Thymus (tissue), 11 donors: ENCODE measurements at regions not wholly inside any gene's neighbourhood (a gene's known extent, or its start where the extent isn't known, plus 50 kb on each side); places are given as distances from the start of the nearest gene placed in this dataset.

Experiments used
- DNase-seq, 9 donors: peaks; one replicate each; pipeline ENCODE4 v3.0.0-alpha.2; 2013; ENCODE audit warnings: low spot score in 9 of 9, low read depth in 6 of 9, missing footprints in 1 of 9
- H3K27ac ChIP-seq, 2 donors: one replicate each; pipeline ENCODE4 v1.5.1; 2013; ENCODE audit warnings: control low read depth in 1 of 2, low read depth in 1 of 2, low read length in 1 of 2, mild to moderate bottlenecking in 1 of 2, moderate library complexity in 1 of 2
- H3K27me3 ChIP-seq, 2 donors: one replicate each; pipeline ENCODE4 v1.5.1; 2013; ENCODE audit warnings: low read length in 1 of 2; ENCODE audit not compliant: control insufficient read depth in 2 of 2, insufficient read depth in 1 of 2
- H3K36me3 ChIP-seq, 2 donors: one replicate each; pipeline ENCODE4 v1.5.1; 2013; ENCODE audit warnings: low read length in 1 of 2, mild to moderate bottlenecking in 1 of 2, moderate library complexity in 1 of 2; ENCODE audit not compliant: control insufficient read depth in 2 of 2, insufficient read depth in 2 of 2
- H3K4me1 ChIP-seq, 2 donors: one replicate each; pipeline ENCODE4 v1.5.1; 2013; ENCODE audit warnings: low read length in 2 of 2; ENCODE audit not compliant: control insufficient read depth in 2 of 2, insufficient read depth in 2 of 2
- H3K4me3 ChIP-seq, 2 donors: one replicate each; pipeline ENCODE4 v1.5.1; 2013; ENCODE audit warnings: low read length in 2 of 2, control low read depth in 1 of 2, mild to moderate bottlenecking in 1 of 2
- H3K9me3 ChIP-seq, 2 donors: one replicate each; pipeline ENCODE4 v1.5.1; 2013; ENCODE audit warnings: low read length in 1 of 2, mild to moderate bottlenecking in 1 of 2; ENCODE audit not compliant: control insufficient read depth in 2 of 2, insufficient read depth in 1 of 2
- WGBS: extraction: QIAGEN DNeasy Blood & Tissue Kit; methylation state at CpG from one replicate; pipeline ENCODE4 v1.1.7; 2013; 5-methylcytosine and 5-hydroxymethylcytosine counted together
- donor health status: healthy.

- H3K36me3 ChIP-seq = no peaks in the 10 kb centered on the region
Measured at GRCh38 chr1:59159557-59160203, 137.2 kb upstream of the FGGY start.

GRCh38 chr1:59161136-59161535 lies 135.8 kb upstream of the FGGY start:
- Histone ChIP-seq H3K9me3 (no peaks in the 10 kb centered on the region), H3K36me3 (no peaks in the 10 kb centered on the region), H3K4me1 (no peaks in the 10 kb centered on the region), H3K4me3 (no peak overlapping the region), H3K27ac (no peak overlapping the region), H3K27me3 (no peaks in the 10 kb centered on the region)
- no peak for DNase-seq

More at GRCh38 chr1:59159557-59160203, 137.2 kb upstream of the FGGY start:
- 65% methylated on average over 3 of the region's 3 CpGs for WGBS
- Histone ChIP-seq H3K4me1 (no peaks in the 10 kb centered on the region), H3K4me3 (no peak overlapping the region), H3K27me3 (no peaks in the 10 kb centered on the region), H3K9me3 (no peaks in the 10 kb centered on the region), H3K27ac (no peak overlapping the region)
- no peak for DNase-seq

GRCh38 chr1:59162665-59163064 lies 134.2 kb upstream of the FGGY start:
- Histone ChIP-seq H3K9me3 (no peaks in the 10 kb centered on the region), H3K36me3 (no peaks in the 10 kb centered on the region), H3K4me1 (no peaks in the 10 kb centered on the region), H3K4me3 (no peak overlapping the region), H3K27ac (no peak overlapping the region), H3K27me3 (no peaks in the 10 kb centered on the region)
- DNase-seq = no peak
- WGBS = 73% methylated on average over 1 of the region's 1 CpG

- no peak for DNase-seq
- no peaks in the 10 kb centered on the region for H3K36me3 ChIP-seq
- H3K9me3 ChIP-seq = no peaks in the 10 kb centered on the region
- WGBS = 59% methylated on average over 6 of the region's 6 CpGs
- no peak overlapping the region for H3K4me3 ChIP-seq
- no peaks in the 10 kb centered on the region for H3K27me3 ChIP-seq
- no peaks in the 10 kb centered on the region for H3K4me1 ChIP-seq
- no peak overlapping the region for H3K27ac ChIP-seq
Measured at GRCh38 chr1:59163268-59164092, 133.4 kb upstream of the FGGY start.

GRCh38 chr1:59164371-59164770 lies 132.5 kb upstream of the FGGY start:
- Histone ChIP-seq H3K4me1 (no peaks in the 10 kb centered on the region), H3K9me3 (no peaks in the 10 kb centered on the region), H3K27me3 (no peaks in the 10 kb centered on the region), H3K27ac (no peak overlapping the region), H3K4me3 (no peak overlapping the region), H3K36me3 (no peaks in the 10 kb centered on the region)
- 51% methylated on average over 3 of the region's 3 CpGs for WGBS
- no peak for DNase-seq

GRCh38 chr1:59165353-59165752 lies 131.5 kb upstream of the FGGY start:
- Histone ChIP-seq H3K27ac (no peak overlapping the region), H3K36me3 (no peaks in the 10 kb centered on the region), H3K4me1 (no peaks in the 10 kb centered on the region), H3K9me3 (no peaks in the 10 kb centered on the region), H3K4me3 (no peak overlapping the region), H3K27me3 (no peaks in the 10 kb centered on the region)
- no peak for DNase-seq
- WGBS = 42% methylated on average over 2 of the region's 2 CpGs

- no peaks in the 10 kb centered on the region for H3K9me3 ChIP-seq
- H3K4me3 ChIP-seq = no peak overlapping the region
- DNase-seq = no peak
- no peaks in the 10 kb centered on the region for H3K36me3 ChIP-seq
- no peaks in the 10 kb centered on the region for H3K4me1 ChIP-seq
- no peaks in the 10 kb centered on the region for H3K27me3 ChIP-seq
- no peak overlapping the region for H3K27ac ChIP-seq
- WGBS = 88% methylated on average over 1 of the region's 1 CpG
Measured at GRCh38 chr1:59169703-59170102, 127.2 kb upstream of the FGGY start.

GRCh38 chr1:59170659-59171058 lies 126.2 kb upstream of the FGGY start:
- DNase-seq = no peak
- WGBS = 97% methylated on average over 3 of the region's 3 CpGs

GRCh38 chr1:59171788-59172187 lies 125.1 kb upstream of the FGGY start:
- H3K9me3 ChIP-seq = no peaks in the 10 kb centered on the region
- WGBS = 90% methylated on average over 4 of the region's 4 CpGs
- no peak for DNase-seq
- H3K4me3 ChIP-seq = no peak overlapping the region
- no peak overlapping the region for H3K27ac ChIP-seq
- no peaks in the 10 kb centered on the region for H3K36me3 ChIP-seq
- H3K4me1 ChIP-seq = no peaks in the 10 kb centered on the region
- H3K27me3 ChIP-seq = no peaks in the 10 kb centered on the region

More at GRCh38 chr1:59170659-59171058, 126.2 kb upstream of the FGGY start:
- no peaks in the 10 kb centered on the region for H3K36me3 ChIP-seq
- no peaks in the 10 kb centered on the region for H3K4me1 ChIP-seq
- H3K9me3 ChIP-seq = no peaks in the 10 kb centered on the region
- H3K27ac ChIP-seq = no peak overlapping the region
- H3K4me3 ChIP-seq = no peak overlapping the region
- H3K27me3 ChIP-seq = no peaks in the 10 kb centered on the region
